Dedifferentiated amniotic fluid mesenchymal stem cell (primary cell): ENCODE measurements at regions not wholly inside any gene's neighbourhood (a gene's known extent, or its start where the extent isn't known, plus 50 kb on each side); places are given as distances from the start of the nearest gene placed in this dataset.
"Not testable (repeated sequence)": the region's sequence is repeated elsewhere in the genome, so short reads cannot be mapped to it uniquely, and the experiment has no call there.

ENCODE experiments used
- DNase-seq: peaks from one replicate; pipeline ENCODE4 v3.0.0-alpha.2; 2016; ENCODE audit errors: extremely low spot score

DNA sequence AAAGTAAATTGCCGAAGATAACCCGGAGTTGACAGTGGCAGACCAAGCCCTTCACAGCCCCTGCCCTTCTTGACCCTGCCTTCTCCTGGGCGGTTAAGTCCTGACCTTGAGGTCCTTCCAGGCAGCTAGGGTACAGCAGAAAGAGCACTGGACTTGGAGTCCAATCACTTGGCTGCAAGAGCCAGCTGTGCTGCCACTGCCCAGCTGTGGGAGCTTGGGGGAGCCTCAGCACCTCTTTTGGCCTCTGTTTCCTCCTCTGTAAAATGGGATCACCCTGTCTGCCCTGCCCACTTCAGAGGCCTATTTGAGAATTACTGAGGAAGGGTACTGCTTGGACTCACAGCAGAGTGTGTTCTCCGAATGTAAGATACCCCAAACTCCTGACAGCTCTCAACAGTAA is 66.2 kb upstream of the SMAD6 start:
- no peak for DNase-seq

DNA sequence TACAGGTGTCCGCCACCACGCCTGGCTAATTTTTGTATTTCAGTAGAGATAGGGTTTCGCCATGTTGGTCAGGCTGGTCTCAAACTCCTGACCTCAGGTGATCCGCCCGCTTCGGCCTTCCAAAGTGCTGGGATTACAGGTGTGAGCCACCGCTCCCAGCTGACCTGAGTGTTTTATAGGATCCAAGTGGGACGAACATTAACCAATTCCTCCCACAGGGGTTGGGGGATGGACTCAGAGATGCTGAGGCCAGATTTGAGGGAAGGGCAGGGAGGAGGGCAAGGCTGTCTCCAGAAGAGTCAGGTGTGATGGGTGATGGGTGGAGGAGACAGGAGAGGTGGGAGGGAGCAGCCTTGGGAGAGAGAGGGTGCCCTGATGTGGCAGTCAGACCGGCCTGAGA is 65.0 kb upstream of the SMAD6 start:
- not testable (repeated sequence) for DNase-seq

DNA sequence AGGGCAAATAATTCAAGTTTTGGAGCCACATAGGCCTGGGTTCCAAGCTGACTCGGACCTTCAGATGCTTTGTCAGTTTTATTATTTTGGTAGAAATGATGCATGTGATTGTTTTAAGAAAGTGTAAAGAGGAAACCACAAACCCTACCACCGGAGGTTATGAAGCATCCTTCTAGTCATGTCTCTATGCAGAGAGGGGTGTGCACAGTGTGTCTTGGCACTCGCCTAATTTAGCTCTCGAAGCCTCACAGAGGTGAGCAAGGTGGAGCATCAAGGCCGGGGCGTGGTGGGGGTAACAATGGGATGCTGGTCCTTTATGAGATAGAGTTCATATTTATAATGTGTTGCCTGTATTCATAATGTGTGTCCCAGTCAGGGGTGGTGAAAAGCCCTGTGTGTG is 63.7 kb upstream of the SMAD6 start:
- DNase-seq: no peak

DNA sequence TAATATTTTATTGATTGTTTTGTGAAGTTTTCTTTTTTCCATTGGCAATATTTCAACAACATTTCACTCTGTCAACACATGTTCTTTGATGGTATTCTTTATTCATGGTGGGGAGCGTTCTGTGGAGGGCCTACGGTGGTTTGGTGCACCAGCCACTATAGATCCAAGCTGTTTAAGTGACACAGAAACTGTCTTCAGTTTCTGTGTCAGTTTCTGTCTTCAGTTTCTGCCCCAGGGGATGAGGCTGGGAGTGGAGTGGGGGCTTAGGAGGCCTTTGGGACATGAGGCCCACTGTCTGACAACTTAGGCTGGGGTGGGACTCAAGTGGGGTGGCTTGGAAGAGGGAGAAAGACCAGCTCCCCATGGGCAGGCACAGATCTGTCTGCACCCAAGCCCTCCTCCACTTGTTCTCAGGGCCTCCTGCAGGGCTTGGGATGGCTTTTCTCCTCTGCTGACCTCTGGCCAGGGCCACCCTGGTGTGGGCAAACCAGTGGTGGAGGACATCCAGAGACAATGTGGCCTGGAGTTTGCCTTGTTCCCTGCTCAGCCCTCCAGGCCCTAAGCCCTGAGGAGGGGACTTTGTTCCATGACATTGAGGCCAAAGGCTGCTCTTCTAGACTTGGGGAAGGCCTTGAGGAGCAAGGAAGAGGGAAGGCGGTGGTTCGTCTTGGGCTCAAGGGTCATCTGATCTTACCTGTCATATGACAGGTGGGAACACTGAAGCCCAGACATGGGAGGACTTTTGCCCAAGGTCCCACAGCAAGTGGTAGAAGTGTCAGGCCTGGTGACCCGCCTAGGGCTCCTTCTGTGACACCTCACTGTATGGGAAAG is 60.3 kb upstream of the SMAD6 start:
- DNase-seq: no peak

DNA sequence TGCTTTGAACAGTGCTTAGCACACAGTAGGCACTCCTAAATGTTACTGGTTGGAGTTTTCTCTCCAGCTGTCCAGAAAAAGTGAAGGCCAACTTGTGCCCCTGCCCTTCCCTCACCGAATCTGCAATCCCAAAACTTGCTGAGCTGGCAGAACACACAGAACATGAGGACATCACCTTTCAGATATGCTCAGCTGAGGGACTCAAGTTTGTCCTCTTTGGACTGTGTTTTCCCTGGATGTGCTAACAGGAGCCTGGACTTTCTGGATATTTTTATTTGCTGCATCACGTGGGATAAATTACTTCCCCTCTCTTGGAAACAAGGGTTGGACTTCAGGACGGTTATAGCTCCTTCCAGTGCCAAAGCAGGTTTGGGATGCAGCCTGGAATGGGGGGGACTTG is 59.5 kb upstream of the SMAD6 start:
- no peak for DNase-seq

DNA sequence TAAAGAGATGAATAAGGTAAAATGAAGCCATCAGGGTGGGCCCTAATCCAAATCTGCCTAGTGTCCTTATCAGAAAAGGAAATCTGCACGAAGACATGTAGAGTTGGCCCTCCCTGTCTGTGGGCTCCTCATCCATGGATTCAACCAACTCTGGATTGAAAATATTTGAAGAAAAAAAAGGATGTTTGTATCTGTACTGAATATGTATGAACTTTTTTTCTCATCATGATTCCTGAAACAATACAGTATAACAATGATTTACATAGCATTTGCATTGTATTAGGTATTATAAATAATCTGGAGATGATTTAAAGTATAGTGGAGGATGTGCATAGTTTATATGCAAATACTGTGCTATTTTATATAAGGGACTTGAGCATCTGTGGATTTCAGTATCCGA is 59.0 kb upstream of the SMAD6 start:
- no peak for DNase-seq

DNA sequence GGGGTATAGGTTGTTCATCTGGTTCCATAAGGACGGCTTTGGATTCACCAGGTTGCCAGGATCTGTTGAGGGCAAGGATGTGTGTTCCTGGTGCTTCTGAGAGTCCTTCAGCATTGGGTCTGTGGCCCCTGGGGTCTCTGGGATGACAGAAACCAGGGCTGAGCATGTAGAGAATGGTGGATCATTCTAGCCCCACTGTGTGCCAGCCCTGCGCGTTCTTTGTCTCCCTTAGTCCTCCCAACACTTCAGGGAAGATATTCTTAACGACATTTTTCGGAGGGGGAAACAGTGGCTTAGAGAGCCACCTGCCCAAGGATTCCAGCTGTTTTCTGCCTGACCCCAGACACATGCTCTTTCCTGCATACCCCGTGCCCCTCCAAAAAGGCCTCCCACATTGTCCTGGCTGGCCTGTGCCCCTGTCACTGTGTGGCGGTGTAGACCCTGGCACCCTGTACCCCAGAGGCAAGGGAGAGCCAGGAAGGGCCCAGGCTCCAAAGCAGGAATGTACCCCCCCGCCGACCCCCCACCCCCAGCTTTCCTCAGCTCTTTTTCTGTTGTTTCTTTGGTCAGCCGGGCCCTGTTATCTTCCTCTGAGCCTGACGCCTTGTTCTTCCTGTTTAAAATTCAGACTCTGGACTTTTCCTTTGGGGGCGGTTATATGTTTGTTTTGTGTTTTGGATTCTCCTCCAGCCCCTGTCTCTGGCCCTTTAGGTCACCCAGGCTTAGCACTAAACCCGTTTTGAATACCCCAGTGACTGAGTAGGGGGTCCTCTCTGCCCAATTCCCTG is 57.8 kb upstream of the SMAD6 start:
- no peak for DNase-seq

DNA sequence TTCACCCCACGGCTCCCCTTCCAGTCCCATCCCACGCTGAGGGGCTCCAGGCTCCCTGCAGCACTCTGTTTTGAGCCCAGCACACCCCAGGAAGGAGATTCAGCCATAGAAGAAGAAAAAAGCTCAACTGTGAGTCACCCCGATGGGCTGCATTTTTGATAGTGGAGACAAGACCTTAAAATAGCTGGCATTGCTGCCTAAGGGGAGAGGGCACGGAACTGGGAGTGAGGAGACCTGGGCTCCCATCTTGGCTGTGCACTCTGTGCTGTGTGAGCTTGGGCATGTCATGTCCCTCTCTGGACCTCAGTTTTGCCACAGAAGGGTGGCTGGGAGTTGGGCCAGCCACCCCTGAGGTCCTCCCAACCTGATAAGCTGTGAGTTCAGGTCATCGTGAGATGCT is 57.2 kb upstream of the SMAD6 start:
- DNase-seq: no peak

DNA sequence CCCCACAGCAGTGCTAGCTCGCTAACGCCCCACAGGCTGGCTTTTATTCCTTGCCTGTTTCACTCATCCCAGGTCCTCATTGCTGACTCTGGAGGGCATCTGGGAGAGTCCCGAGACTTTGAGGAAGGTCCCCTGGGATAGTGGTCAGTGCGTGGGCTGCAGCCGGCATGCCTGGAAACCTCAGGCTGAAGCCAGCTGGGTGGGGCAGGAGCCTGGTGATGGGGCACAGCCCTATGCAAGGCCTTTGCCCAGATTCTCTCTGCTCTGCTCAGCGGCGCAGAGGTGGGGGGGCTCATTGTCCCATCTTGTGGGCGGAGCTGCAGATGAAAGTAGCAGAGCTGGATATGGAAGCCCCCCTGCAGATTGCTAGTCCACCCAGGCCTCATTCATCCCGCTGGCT is 55.7 kb upstream of the SMAD6 start:
- peak; percentile 68 for DNase-seq

DNA sequence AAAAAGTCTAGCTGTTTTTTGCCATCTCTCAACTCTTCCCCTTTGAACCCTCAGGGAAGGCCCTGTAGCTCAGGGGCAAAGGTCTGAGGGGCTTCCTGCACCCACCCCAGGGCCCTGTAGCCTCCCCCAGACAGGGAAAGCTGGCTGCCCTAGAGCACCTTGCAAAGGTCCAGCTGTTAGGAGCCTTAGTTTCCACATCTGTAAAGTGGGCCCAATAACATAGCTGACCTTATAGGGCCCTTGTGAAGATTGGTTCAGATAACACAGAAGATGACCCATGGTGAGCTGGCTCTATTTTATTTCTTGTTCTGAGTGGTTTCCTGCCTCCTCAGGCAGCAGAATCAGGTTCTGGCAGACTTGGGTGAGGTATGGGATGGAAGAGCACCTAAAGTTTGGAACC is 55.2 kb upstream of the SMAD6 start:
- no peak for DNase-seq

DNA sequence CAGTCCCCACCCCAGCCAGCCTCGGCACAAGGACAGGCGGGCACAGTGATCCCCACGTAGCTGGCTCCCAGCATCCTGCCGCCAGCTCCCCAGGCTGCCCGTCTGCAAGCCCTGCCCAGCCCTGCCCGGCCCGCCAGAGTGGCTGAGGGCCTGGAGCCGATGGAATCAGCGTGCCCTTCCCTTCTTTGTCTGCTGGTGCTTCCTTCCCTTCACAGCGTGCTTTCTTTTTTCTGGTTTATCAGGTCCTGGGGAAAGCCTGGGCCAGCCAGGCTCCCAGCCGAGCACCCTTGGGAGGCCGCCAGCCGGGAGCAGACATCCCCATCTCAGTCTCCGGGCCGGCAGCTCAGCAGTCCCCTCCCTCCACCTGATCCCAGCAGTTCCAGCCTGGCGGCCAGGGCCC is 54.7 kb upstream of the SMAD6 start:
- no peak for DNase-seq

DNA sequence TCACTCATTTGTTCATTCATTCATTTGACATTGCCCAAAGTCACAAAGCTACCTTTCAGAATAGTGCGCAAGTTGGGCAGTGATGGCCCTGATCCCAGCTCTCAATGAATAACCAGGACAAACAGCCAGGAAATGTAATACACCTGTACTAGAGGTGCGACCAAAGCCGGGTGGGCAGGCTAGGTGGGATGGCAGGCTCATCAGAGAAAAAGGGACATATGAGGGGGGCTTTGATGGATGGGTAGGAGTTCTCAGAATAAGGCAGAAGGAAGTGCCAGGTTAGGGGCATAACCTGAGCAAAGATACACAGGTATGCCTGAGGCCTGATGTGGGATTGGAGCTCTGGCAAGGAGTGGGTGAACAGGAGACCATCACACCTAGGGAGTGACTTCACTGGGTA is 53.4 kb upstream of the SMAD6 start:
- DNase-seq: no peak

DNA sequence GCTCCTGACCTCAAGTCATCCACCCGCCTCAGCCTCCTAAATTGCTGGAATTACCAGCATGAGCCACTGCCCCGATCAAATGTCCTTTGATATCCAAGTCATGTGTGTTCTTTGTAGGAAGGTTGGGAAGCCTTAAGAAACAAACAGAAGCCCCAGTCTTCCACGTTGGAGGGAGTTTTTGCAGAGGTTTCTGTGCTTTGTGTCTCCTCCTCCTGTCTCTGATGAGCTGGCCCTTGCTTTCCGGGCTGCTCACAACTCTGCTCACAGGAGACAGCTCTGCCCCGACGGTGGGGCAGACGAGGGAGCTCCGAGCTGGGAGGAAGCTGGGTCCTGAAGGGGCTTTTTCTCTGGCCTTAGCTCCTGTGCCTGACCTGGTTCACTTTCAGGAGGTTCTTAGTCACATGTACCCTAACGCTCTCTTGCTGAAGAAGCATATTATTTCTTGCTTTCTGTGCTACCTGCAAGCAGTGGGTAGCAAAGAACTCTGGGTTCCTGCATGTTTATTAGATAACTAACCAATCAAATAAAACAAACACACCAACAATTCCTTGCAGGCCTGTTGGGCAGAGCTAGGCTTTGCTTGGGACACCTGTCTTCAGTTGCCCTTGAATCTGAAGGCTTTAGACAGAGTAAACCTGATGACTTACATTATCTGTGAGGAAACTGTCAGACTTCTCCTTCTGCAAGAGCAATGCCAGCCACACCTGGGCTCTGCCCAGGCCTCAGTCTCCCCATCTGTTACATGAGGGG is 52.6 kb upstream of the SMAD6 start:
- no peak for DNase-seq

DNA sequence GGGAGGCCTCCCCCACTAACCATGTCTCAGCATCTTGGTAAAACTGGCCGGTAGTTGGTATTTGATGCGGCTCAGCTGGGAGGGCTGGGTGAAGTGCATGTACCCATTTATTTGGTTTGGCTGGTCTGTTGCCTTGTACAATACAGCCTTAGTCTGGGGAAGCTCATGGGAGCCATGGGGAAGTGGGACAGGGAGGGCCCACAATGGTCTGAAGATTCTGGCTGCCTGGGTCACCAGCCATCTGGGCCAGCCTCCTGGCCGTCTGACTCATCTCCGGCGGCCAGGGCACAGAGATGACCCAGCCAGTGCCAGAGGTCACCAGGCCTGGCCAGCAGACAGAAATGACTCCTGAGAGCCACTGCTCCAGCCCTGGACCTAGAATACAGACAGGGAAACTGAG is 51.6 kb upstream of the SMAD6 start:
- DNase-seq: no peak

DNA sequence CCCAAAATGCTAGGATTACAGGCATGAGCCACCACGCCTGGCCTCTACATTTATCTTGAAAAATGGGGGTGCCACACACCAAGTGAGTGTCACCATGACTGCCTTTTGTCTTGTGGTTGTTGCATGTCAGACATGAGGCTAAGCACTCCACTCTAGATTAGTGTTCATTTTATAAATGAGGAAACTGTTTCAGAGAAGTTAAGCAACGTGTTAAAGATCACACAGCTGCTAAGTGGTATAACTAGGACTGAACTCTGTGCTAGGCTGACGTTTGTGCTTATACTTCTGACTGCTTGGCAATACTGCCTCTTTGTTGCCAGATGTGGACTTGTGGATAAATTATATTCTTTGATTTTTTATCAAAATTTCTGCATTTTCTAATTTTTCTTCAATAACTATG is 50.8 kb upstream of the SMAD6 start:
- DNase-seq: no peak

DNA sequence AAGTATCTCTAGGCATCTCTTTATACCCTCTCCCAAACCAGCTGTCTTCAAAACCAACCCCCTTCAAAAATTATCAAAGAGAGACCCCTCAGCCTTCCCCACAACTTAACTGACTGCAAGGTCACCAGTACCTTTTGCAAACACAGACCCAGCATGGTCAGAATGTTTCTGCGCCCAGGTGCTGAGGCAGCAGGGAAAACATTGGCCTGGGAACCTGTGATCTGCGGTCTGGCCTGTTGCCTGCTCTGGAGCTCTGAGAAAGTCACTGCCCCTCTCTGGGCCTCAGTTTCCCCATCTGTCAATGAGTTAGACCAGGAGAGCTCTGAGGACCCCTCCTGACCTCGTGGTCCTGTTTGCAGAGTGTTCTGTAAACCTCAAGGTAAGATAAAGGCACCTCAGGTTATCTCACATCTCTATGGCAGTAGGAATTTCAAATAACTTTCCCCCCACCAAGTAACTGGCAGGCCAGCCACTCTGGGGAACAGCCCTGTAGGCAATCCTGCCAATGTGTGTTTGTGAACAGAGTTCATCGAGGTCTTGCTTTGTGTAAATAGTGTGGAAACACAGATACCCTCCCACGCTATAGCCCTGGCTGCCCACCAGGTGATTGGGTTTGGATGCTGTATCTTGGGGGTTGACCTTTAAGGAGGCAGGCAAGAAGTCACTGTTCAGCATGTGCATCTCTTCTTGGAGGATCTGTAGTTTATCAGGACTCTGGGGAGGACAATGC is 50.0 kb upstream of the SMAD6 start:
- DNase-seq: no peak
